IMR-90 (cell line): ENCODE measurements at regions not wholly inside any gene's neighbourhood (a gene's known extent, or its start where the extent isn't known, plus 50 kb on each side); places are given as distances from the start of the nearest gene placed in this dataset.

Experiments used
- ATAC-seq: fragments of 200-7000 bp; cut with Tn5 transposase; 2 replicates; pipeline ENCODE4 v1.9.1; 2020; ENCODE audit warnings: low read depth, mild to moderate bottlenecking, moderate library complexity
- BruUV-seq: library from RNA; stranded (reverse); fragments of 400-500 nt; replicated peaks from 2 replicates; lab custom pipeline; 2021; lab: Mats Ljungman, UMichigan
- CTCF ChIA-PET: fragments of 300-600 bp; formaldehyde crosslinking; extraction: SDS; loops from one replicate; lab custom pipeline; 2021; ENCODE audit warnings: antibody characterized with exemption; lab: Yijun Ruan, JAX
- POLR2A ChIA-PET: fragments of 300-600 bp; sonication (Branson Sonifier 250); formaldehyde crosslinking; loops from one replicate; lab custom pipeline; 2022; ENCODE audit warnings: antibody characterized with exemption; ENCODE audit not compliant: unreplicated experiment; lab: Charles Lee
- DNase-seq: peaks from one replicate; pipeline ENCODE4 v3.0.0; 2013
- H2AFZ ChIP-seq: replicated peaks from 2 replicates; pipeline ENCODE3; 2013; ENCODE audit warnings: low read length, mild to moderate bottlenecking; ENCODE audit not compliant: poor library complexity
- H2AK5ac ChIP-seq: 2 replicates; pipeline ENCODE4 v1.6.1; 2013; ENCODE audit warnings: low read depth, low read length, inconsistent platforms
- H2AK9ac ChIP-seq: replicated peaks from 2 replicates; pipeline ENCODE3; 2013; ENCODE audit warnings: mild to moderate bottlenecking, low read depth, low read length, moderate library complexity; ENCODE audit not compliant: poor library complexity
- H2BK120ac ChIP-seq: 2 replicates; pipeline ENCODE4 v1.6.1; 2013; ENCODE audit warnings: low read depth, low read length, inconsistent platforms
- H2BK15ac ChIP-seq: 3 replicates; pipeline ENCODE4 v1.6.1; 2013; ENCODE audit warnings: low read depth, low read length, inconsistent platforms
- H2BK20ac ChIP-seq: 2 replicates; pipeline ENCODE4 v1.6.1; 2013; ENCODE audit warnings: low read depth, mild to moderate bottlenecking, inconsistent platforms, low read length, moderate library complexity
- H2BK5ac ChIP-seq: 2 replicates; pipeline ENCODE4 v1.6.1; 2013; ENCODE audit warnings: mild to moderate bottlenecking, low read depth, low read length, inconsistent platforms; ENCODE audit not compliant: poor library complexity, severe bottlenecking
- H3K14ac ChIP-seq: replicated peaks from 2 replicates; pipeline ENCODE4 v1.6.1; 2013; ENCODE audit warnings: low read depth, low read length, inconsistent platforms
- H3K18ac ChIP-seq: 2 replicates; pipeline ENCODE4 v1.6.1; 2013; ENCODE audit warnings: low read depth, low read length, control low read depth
- H3K23ac ChIP-seq: 2 replicates; pipeline ENCODE4 v1.6.1; 2013; ENCODE audit warnings: low read depth, low read length, inconsistent platforms
- H3K27ac ChIP-seq: 2 replicates; pipeline ENCODE4 v1.5.1; 2013; ENCODE audit warnings: mild to moderate bottlenecking, control low read depth, low read length; ENCODE audit not compliant: insufficient read depth
- H3K27me3 ChIP-seq: 2 replicates; pipeline ENCODE4 v1.6.1; 2013; ENCODE audit warnings: low read length; ENCODE audit not compliant: control insufficient read depth, insufficient read depth
- H3K36me3 ChIP-seq: 2 replicates; pipeline ENCODE4 v1.6.1; 2013; ENCODE audit warnings: low read length, mixed read lengths; ENCODE audit not compliant: control insufficient read depth, insufficient read depth
- H3K4ac ChIP-seq: 2 replicates; pipeline ENCODE4 v1.6.1; 2013; ENCODE audit warnings: low read depth, low read length, inconsistent platforms
- H3K4me1 ChIP-seq: 2 replicates; pipeline ENCODE4 v1.6.1; 2013; ENCODE audit warnings: low read length, mixed read lengths; ENCODE audit not compliant: control insufficient read depth, insufficient read depth
- H3K4me2 ChIP-seq: 2 replicates; pipeline ENCODE4 v1.6.1; 2013; ENCODE audit warnings: low read depth, mild to moderate bottlenecking, control low read depth, low read length, moderate library complexity
- H3K4me3 ChIP-seq: 2 replicates; pipeline ENCODE4 v1.5.1; 2013; ENCODE audit warnings: low read depth, mild to moderate bottlenecking, control low read depth, low read length, moderate library complexity; ENCODE audit not compliant: insufficient read depth
- H3K56ac ChIP-seq: 2 replicates; pipeline ENCODE4 v1.6.1; 2013; ENCODE audit warnings: low read length, inconsistent platforms; ENCODE audit not compliant: insufficient read depth; ENCODE audit errors: extremely low read depth
- H3K79me1 ChIP-seq, 2 experiments: 2 replicates each; pipeline ENCODE4 v1.6.1; 2013; ENCODE audit warnings: low read length in 2 of 2, inconsistent platforms in 1 of 2, low read depth in 1 of 2
- H3K9ac ChIP-seq: 2 replicates; pipeline ENCODE4 v1.6.1; 2013; ENCODE audit warnings: low read depth, low read length, control low read depth
- H3K9me1 ChIP-seq: 2 replicates; pipeline ENCODE4 v1.6.1; 2013; ENCODE audit warnings: low read length, inconsistent platforms; ENCODE audit not compliant: insufficient read depth
- H3K9me3 ChIP-seq: 2 replicates; pipeline ENCODE4 v1.6.1; 2013; ENCODE audit warnings: low read length; ENCODE audit not compliant: control insufficient read depth, insufficient read depth
- H4K20me1 ChIP-seq: 2 replicates; pipeline ENCODE4 v1.6.1; 2013; ENCODE audit warnings: low read length, inconsistent platforms; ENCODE audit not compliant: insufficient read depth
- H4K5ac ChIP-seq: 2 replicates; pipeline ENCODE4 v1.6.1; 2013; ENCODE audit warnings: mild to moderate bottlenecking, low read depth, low read length, control low read depth
- H4K8ac ChIP-seq, 2 experiments: 2 replicates each; pipeline ENCODE4 v1.6.1; 2013; ENCODE audit warnings: low read depth in 2 of 2, low read length in 2 of 2, control low read depth in 1 of 2, inconsistent platforms in 1 of 2
- H4K91ac ChIP-seq: 2 replicates; pipeline ENCODE4 v1.6.1; 2013; ENCODE audit warnings: low read depth, low read length, inconsistent platforms; ENCODE audit not compliant: insufficient read depth
- CHD1 ChIP-seq: IDR thresholded peaks from 2 replicates; pipeline ENCODE4 v1.6.1; 2012; ENCODE audit warnings: low read depth, low read length, improper control_type of control experiment
- RFX5 ChIP-seq: IDR thresholded peaks from 2 replicates; pipeline ENCODE4 v1.8.0; 2012; ENCODE audit warnings: low read depth, mild to moderate bottlenecking, low read length, moderate library complexity
- SMC3 ChIP-seq: fragments of 150-350 bp; IDR thresholded peaks from 2 replicates; pipeline ENCODE4 v1.6.1; 2016; ENCODE audit warnings: low read depth, mild to moderate bottlenecking, antibody characterized with exemption, low read length, moderate library complexity
- WGBS, 2 experiments: methylation state at CpG; one replicate each; pipeline versions ENCODE4 v1.1.5 to v1.1.7; 2013; ENCODE audit warnings: missing lambda C conversion rate in 2 of 2; ENCODE audit not compliant: insufficient read length in 1 of 2; ENCODE audit errors: extremely low coverage in 2 of 2; 5-methylcytosine and 5-hydroxymethylcytosine counted together
- dilution Hi-C: fragments of 300-500 bp; cut with HindIII; formaldehyde crosslinking; loops from one replicate; pipeline ENCODE4 v1.14.3; 2018; ENCODE audit warnings: low sequenced_read_pairs; ENCODE audit not compliant: unreplicated experiment
- in situ Hi-C: fragments of 300-500 bp; cut with MboI; formaldehyde crosslinking; loops from 3 replicates; pipeline ENCODE4 v1.14.3; 2019; ENCODE audit warnings: low sequenced_read_pairs, inconsistent platforms, mixed read lengths
- intact Hi-C: fragments of 100-400 bp; cut with micrococcal nuclease; formaldehyde crosslinking; loops from 2 replicates; pipeline ENCODE4 v1.10.0; 2022

- intact Hi-C loops, result no loop called here
- Histone ChIP-seq H3K27me3 (peaks cover 5% of the 10 kb centered on the region), H3K18ac (no peak overlapping the region), H3K14ac (no peak overlapping the region), H3K4me3 (no peak overlapping the region), H2BK15ac (no peak overlapping the region), H2BK20ac (no peak overlapping the region), H4K8ac (no peak overlapping the region), H2BK120ac (no peak overlapping the region), H3K56ac (no peak overlapping the region), H3K9me1 (no peaks in the 10 kb centered on the region), H2BK5ac (no peak overlapping the region), H3K27ac (no peak overlapping the region), H3K23ac (no peak overlapping the region), H2AK9ac (no peak overlapping the region), H3K4me2 (no peak overlapping the region), H3K9ac (no peak overlapping the region), H2AFZ (no peak overlapping the region), H3K79me1 (no peaks in the 10 kb centered on the region), H3K4ac (no peak overlapping the region), H3K9me3 (no peaks in the 10 kb centered on the region), H4K5ac (no peak overlapping the region), H3K4me1 (no peaks in the 10 kb centered on the region), H3K36me3 (no peaks in the 10 kb centered on the region), H2AK5ac (no peak overlapping the region), H4K20me1 (no peaks in the 10 kb centered on the region), H4K91ac (no peak overlapping the region)
- 20% methylated on average over 2 of the region's 2 CpGs; no CpG with 5 or more reads in 1 of the 2 experiments for WGBS, 2 experiments
- POLR2A ChIA-PET, result interaction anchor here (0.5 kb wide), 1 partner anchor 55 kb away, joined by 3 read pairs; no protein-coding TSS in a partner anchor
- no TSS peak for BruUV-seq
- DNase-seq, result no peak
- no peak for ATAC-seq
- TF ChIP-seq RFX5, result no peak
- TF ChIP-seq CHD1, result no peak
- no peak for TF ChIP-seq SMC3
- dilution Hi-C loops, result no loop called here
- CTCF ChIA-PET, result no interaction called here
- in situ Hi-C loops, result no loop called here
Measured at GRCh38 chr3:107308716-107309115, 68.5 kb upstream of the CCDC54 start.
